Tibial nerve (tissue), 3 donors: ENCODE measurements at regions not wholly inside any gene's neighbourhood (a gene's known extent, or its start where the extent isn't known, plus 50 kb on each side); places are given as distances from the start of the nearest gene placed in this dataset.

ENCODE experiments used
- POLR2A ChIP-seq, 2 donors: fragments of 450-650 bp; IDR thresholded peaks; one replicate each; pipeline ENCODE4 v1.6.1; 2017; ENCODE audit warnings: antibody characterized with exemption in 2 of 2, mild to moderate bottlenecking in 2 of 2, moderate library complexity in 2 of 2
- TF ChIP-seq, protein P1 (sequence below), 5 experiments: fragments of 200-600 bp in 3 of 5; fragments of 450-650 bp in 2 of 5; sonication (generic) in 3 of 5; IDR thresholded peaks; one replicate each; pipeline ENCODE4 v1.5.1; 2016 to 2019; ENCODE audit warnings: antibody characterized with exemption in 5 of 5, mild to moderate bottlenecking in 3 of 5, moderate library complexity in 2 of 5

DNA sequence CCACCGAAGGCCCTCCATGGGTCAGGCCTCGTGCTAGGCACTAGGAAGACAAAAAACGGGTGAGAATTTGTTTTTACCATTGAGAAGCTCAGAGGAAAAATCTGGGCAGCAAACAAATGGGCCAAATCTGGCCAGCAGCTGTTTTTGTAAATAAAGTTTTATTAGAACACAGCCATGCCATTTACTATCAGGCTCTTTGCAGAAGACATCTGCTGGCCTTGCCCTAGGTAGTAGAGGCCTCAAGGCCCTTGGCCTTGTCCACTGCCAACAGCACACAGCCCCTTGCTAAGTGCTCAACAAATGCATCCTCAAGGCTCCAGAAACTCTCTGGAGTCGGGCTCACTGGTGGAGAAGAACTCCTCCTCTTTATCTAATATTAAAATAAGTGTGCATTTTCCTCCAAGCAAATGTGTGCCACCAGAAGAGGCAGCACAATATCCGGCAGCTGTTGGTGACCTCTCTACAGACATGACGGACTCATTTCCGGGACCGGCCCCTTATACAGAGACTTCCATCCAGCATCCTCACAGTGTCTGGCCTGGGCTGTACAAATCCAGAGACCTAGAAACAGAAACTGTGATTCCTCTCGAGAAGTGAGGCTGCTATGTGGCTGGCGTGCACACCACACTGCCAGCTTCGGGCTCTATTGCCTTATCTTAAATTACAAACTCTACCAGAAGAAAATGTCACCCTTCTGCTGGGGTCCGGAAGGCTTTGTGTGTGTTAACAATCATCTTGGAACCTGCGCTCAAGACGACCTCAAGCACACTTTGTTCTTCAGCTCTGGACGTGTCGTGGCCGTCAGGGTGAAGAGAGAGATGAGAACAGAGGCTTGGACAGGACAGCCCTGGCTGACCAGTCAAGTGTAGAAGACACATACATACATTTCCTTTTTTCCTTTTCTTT is 203.9 kb downstream of the TOMM20 start:
- TF ChIP-seq, protein P1, sequence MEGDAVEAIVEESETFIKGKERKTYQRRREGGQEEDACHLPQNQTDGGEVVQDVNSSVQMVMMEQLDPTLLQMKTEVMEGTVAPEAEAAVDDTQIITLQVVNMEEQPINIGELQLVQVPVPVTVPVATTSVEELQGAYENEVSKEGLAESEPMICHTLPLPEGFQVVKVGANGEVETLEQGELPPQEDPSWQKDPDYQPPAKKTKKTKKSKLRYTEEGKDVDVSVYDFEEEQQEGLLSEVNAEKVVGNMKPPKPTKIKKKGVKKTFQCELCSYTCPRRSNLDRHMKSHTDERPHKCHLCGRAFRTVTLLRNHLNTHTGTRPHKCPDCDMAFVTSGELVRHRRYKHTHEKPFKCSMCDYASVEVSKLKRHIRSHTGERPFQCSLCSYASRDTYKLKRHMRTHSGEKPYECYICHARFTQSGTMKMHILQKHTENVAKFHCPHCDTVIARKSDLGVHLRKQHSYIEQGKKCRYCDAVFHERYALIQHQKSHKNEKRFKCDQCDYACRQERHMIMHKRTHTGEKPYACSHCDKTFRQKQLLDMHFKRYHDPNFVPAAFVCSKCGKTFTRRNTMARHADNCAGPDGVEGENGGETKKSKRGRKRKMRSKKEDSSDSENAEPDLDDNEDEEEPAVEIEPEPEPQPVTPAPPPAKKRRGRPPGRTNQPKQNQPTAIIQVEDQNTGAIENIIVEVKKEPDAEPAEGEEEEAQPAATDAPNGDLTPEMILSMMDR (IDR thresholded peaks at IDR 0.05): no peak
- TF ChIP-seq POLR2A (IDR thresholded peaks at IDR 0.05): no peak
